DND-41 (cell line): ENCODE measurements at regions not wholly inside any gene's neighbourhood (a gene's known extent, or its start where the extent isn't known, plus 50 kb on each side); places are given as distances from the start of the nearest gene placed in this dataset.

Experiments
- CTCF ChIP-seq: IDR thresholded peaks from 2 replicates; pipeline ENCODE4 v1.5.1; 2012; ENCODE audit warnings: borderline replicate concordance, low read length, moderate library complexity, mild to moderate bottlenecking; ENCODE audit not compliant: poor library complexity, severe bottlenecking; ENCODE audit errors: extremely low read depth
- EZH2 ChIP-seq: IDR thresholded peaks from 3 replicates; pipeline ENCODE4 v1.6.1; 2012; ENCODE audit warnings: borderline replicate concordance, low read depth, mild to moderate bottlenecking, moderate library complexity, low read length, inconsistent platforms; ENCODE audit not compliant: severe bottlenecking

- TF ChIP-seq CTCF (no peak), EZH2 (no peak)
Observed at GRCh38 chr11:37804666-37805065, 1206.6 kb upstream of the RAG2 start.
